Bronchial epithelial cell (primary cell): ENCODE measurements at regions not wholly inside any gene's neighbourhood (a gene's known extent, or its start where the extent isn't known, plus 50 kb on each side); places are given as distances from the start of the nearest gene placed in this dataset.

Experiments used
- DNase-seq: peaks from one replicate; pipeline ENCODE4 v3.0.0-alpha.2; 2010; ENCODE audit warnings: low read depth
- FAIRE-seq: peaks from 2 replicates; lab custom pipeline; 2011; peaks lifted over from hg19 to GRCh38; lab: Jason Lieb, UNC
- H3K27me3 ChIP-seq: 2 replicates; pipeline ENCODE4 v1.5.1; 2011; ENCODE audit warnings: low read length; ENCODE audit not compliant: control insufficient read depth, insufficient read depth
- H3K36me3 ChIP-seq: 2 replicates; pipeline ENCODE4 v1.5.1; 2011; ENCODE audit warnings: low read length; ENCODE audit not compliant: control insufficient read depth, insufficient read depth
- H3K4me3 ChIP-seq: 2 replicates; pipeline ENCODE4 v1.5.1; 2011; ENCODE audit warnings: mild to moderate bottlenecking, low read depth, low read length, control low read depth
- CTCF ChIP-seq: IDR thresholded peaks from 2 replicates; pipeline ENCODE4 v1.5.1; 2011; ENCODE audit warnings: mild to moderate bottlenecking, moderate library complexity, low read length, control low read depth, inconsistent platforms; ENCODE audit not compliant: insufficient read depth, severe bottlenecking

GRCh38 chr7:113010377-113010776, 76.2 kb downstream of the GPR85 start:
- FAIRE-seq (no peak), DNase-seq (no peak)
- Histone ChIP-seq H3K4me3 (no peak overlapping the region), H3K27me3 (no peaks in the 10 kb centered on the region), H3K36me3 (no peaks in the 10 kb centered on the region)
- no peak for TF ChIP-seq CTCF

GRCh38 chr7:113008755-113009154, 77.9 kb downstream of the GPR85 start:
- FAIRE-seq (no peak), DNase-seq (no peak)
- no peaks in the 10 kb centered on the region for H3K27me3 ChIP-seq
- no peak for TF ChIP-seq CTCF
- H3K36me3 ChIP-seq = no peaks in the 10 kb centered on the region
- H3K4me3 ChIP-seq = no peak overlapping the region

- H3K27me3 ChIP-seq = no peaks in the 10 kb centered on the region
- no peaks in the 10 kb centered on the region for H3K36me3 ChIP-seq
- DNase-seq (no peak), FAIRE-seq (no peak)
- TF ChIP-seq CTCF = no peak
- no peak overlapping the region for H3K4me3 ChIP-seq
These were observed 81.7 kb downstream of the GPR85 start for GRCh38 chr7:113004726-113005454.

- no peak for TF ChIP-seq CTCF
- DNase-seq (no peak), FAIRE-seq (no peak)
- H3K4me3 ChIP-seq = no peak overlapping the region
- H3K27me3 ChIP-seq = no peaks in the 10 kb centered on the region
- no peaks in the 10 kb centered on the region for H3K36me3 ChIP-seq
These were observed 86.2 kb downstream of the GPR85 start for GRCh38 chr7:113000316-113001020.

- H3K4me3 ChIP-seq = no peak overlapping the region
- no peak for TF ChIP-seq CTCF
- no peaks in the 10 kb centered on the region for H3K27me3 ChIP-seq
- DNase-seq (no peak), FAIRE-seq (no peak)
- no peaks in the 10 kb centered on the region for H3K36me3 ChIP-seq
These were observed 88.8 kb downstream of the GPR85 start for GRCh38 chr7:112997831-112998230.
